NCI-H1694 (cell line): ENCODE measurements at regions not wholly inside any gene's neighbourhood (a gene's known extent, or its start where the extent isn't known, plus 50 kb on each side); places are given as distances from the start of the nearest gene placed in this dataset.
"Not testable (repeated sequence)": the region's sequence is repeated elsewhere in the genome, so short reads cannot be mapped to it uniquely, and the experiment has no call there.

Source experiments
- DNase-seq: peaks from one replicate; lab custom pipeline; 2025; lab: John Stamatoyannopoulos, UW

DNA sequence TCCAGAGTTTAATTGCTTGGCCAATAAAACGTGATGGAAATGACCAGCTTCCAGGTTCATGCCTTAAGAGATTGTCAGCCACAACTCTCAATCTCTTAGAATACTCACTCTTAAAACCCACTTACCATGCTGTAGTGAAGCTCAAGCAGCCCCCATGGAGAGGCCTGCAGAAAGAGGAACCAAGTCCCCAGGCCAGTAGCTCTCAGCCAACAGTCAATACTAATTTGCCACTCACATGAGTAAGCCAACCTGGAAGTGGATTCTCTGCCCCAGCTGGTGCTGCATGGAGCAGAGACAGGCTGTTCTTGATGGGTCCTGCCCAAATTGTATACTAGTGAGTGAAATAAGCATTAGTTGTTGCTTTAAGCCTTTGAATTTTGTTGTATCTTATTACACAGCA is 155.9 kb downstream of the OXSM start:
- DNase-seq: no peak

DNA sequence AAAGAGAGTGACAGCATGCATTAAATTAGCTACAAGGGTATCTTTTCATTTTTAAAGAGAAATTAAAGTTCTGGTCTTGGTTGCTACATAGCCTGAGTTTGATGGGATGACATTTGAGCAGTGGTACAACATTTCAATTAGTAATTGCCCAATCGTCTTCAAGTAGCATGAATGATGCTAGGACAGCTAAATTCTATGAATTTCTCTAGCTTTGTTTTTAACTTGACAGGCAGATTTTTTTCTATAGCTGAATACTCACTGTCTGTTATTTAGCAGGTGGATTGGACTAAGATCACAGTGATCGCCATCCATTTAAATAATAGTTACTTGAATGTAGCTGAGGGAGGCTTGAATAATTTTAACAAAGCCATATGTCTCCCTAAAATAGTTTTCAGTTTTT is 162.2 kb downstream of the OXSM start:
- no peak for DNase-seq

DNA sequence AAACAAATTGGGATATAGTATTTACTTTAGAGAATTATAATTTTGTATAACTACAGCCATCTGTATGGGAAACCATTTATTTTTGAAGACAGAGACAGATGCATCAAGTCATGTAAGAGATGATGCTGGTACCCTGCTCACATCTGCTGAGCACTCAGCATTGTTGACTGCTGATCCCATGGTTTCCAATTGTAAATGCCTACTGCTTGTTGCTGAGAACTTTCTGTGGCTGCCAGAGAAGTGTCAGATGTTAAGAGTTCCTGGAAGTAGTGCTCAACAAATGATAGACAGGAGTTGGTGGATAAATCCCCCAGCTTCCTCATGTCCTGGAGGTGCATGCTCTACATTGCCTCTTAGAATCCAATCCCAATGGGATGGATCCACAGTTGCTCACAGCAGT is 167.1 kb downstream of the OXSM start:
- DNase-seq: no peak

DNA sequence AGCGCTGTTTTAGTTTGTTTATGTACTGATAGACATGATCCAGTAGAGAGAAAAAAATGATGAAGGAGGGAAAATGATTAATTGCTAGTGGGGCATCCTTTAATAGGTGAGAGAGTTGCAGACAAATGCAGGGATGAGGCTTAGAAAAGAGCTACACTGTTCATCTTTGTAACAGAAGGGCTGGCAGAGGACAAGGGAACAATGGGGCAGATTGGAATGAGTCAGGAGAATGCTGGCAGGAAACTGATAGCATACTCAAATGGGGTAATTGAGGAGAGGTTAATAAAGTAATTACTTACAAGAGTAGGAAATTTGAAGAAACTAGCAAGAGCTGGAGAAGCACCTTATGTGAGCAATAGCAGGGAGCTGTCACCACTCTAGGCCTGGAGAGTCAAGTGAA is 170.9 kb downstream of the OXSM start:
- DNase-seq: no peak

DNA sequence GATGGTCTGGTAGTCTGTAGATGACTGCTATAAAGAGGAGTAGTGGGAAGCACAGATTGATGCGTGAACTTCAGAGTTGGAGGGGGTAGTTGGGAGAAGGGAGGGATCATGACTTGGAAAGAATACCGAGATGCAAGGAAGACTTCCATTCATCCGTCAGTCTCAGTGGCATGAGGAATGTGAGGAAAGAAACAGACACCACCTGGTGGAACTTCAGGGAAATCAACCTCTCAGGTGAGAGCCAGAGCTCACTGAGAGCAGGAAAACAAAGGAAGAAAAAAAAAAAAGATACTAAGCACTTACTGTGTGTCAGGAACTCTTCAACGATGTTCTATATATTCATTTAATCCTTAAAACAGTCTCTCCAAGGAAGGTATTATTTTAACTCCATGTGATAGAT is 172.4 kb downstream of the OXSM start:
- no peak for DNase-seq

DNA sequence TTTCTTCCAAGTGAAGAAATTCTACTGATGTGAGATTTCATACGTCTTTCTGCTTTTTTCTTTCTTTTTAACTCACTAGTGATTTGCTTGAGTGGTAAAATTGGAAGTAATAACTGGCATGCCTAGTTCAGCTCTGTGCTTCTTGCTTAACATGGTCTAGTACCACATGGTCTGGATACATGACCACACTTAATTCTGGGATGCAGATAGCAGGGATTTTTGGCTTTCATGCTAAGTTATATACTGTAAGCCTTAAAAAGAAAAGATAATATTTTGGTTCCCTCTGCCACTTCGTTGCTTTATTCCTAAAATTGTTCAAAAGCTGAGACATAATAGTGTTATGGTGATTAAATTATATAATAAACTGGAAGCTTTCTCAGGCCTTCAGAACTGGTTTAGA is 174.3 kb downstream of the OXSM start:
- no peak for DNase-seq

DNA sequence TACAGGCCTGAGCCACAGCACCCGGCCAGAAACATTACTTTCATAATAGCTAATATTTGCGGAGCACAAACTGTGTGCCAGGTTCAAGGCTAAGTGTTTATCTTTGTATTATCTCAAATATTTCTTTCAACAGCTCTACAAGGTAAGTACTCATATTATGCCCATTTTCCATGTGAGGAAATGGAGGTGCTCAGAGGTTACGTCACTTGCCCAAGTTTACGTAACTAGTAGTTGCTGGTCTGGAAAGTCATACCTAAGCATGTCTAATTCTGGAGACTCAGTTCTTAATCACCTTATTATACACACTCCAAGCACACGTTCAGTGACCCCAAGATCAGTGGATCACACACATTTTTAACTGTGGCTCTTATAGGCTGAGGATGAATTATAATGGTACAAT is 177.5 kb downstream of the OXSM start:
- no peak for DNase-seq

DNA sequence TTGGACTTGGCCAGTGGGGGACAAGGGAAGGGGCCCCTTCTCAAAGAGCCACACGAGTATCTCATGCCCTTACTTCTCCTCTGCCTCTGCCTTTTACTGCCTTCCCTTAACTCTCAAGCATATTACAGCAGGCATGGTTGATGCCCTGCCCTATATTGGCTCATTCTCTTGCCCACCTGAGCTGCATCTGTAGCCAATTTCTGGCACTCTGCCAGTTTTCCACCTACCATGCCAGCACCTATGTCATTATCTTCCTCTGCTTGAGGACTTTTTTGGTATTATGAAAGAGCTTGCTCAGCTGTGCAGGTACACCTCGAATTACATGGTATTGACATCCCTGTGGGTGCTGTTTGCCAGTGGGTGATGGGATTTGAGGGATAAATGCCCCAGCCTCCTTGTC is 181.8 kb downstream of the OXSM start:
- DNase-seq: no peak

DNA sequence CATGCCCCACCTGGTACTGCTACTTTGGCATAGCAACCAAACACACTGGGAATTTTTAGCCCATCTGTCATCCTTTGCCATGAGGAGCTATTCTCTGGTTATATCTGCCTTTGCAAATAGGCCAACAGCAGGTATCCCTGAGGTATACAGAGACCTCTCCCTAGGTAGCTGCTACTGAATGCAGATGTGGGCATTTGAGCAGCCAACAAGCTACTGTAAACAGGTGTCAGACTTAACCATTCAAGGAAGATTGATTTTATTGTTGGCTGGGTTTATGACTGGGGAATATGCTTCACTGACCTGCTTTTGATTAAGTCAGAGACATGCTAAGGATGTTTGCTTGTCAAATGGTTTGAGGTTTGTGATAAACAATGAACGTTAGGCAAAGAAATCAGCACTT is 183.2 kb downstream of the OXSM start:
- DNase-seq: peak; percentile 11

DNA sequence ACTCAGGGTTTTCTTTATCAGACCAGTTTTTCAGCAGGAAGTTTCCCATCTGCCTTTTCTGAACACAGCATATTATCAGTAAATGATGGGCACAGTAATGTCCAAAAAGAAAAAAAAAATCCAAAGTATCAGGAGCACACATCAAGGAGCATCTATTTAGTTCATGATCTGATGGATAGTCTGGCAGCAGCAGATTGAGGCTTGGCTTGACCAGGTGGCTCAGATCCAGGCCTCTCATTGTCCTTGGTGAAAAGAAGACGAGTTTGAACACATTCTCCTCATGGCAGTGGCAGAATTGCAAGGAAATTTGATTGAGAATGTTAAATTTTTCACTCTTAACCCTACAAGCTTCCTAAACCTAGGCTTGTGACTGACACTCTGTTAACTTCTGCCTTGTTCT is 192.9 kb downstream of the OXSM start:
- no peak for DNase-seq

DNA sequence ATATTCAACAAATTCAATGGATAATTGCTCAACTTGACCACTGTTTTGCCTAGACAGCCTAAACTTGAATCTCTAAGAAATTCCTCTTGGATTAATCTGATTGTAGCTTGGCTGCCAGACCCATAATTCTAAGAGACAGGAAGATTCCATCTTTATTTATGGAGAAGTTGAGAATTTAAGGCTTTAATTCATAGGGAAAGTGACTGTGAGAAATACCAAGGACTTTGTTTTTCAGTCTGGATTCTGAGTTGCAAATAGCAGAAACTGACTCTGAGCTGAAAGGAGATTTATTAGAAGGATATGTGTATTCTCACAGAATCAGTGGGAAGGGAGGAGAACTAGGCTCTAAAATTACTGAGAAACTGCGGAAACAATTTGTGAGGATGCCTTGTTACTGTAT is 195.7 kb downstream of the OXSM start:
- DNase-seq: no peak

DNA sequence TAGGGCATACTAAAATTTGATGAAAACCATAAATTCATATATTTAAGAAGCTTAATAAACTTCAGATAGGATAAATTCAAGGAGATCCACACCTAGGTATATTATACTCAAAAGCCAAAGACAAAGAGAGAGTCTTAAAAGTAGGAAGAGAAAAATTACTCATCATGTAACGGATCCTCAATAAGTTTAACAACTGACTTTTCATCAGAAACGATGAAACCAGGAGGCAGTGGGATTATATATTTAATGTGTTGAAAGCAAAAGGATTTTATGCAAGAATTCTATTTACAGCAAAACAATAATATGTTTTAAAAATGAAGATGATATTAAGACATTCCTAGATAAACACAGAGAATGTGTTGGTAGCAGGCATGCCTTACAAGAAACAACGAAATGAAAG is 202.7 kb downstream of the OXSM start:
- DNase-seq: no peak

DNA sequence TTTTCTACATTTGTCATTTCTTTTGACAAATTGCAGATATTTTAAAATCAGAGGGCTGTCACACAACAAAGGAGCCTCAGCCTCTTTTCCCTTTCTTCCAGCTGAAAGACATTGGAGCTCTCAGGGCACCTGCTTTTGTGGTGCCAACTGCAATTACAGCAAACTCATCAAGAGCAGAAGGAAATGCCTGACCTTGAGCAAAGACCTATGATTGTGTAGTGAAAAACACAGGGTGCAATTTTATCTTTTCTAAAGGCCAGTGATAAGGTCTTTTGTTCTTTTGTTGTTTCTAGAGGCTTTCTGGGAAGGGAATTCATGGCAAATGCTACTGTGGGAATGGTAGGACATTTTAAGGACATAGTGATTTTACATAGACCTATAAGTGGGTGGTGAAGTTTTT is 214.3 kb downstream of the OXSM start:
- DNase-seq: no peak

DNA sequence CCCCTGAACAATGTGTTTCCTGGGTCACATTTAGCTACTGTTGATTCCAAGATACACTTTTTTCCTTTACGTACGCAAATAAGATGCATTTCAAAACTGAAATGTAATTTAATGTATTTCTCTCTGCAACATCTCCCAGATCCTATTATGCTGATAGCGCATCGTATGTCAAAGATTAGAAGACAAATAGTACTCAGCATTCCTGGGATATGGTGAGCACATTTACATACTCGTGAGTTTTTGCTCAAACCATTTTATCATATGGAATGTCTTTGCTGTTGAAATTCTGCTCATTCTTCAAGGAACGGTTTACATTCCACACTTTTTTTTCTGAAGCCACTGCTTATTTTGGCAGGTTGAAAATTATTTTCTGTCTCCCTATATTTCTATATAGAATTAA is 221.4 kb downstream of the OXSM start:
- no peak for DNase-seq

DNA sequence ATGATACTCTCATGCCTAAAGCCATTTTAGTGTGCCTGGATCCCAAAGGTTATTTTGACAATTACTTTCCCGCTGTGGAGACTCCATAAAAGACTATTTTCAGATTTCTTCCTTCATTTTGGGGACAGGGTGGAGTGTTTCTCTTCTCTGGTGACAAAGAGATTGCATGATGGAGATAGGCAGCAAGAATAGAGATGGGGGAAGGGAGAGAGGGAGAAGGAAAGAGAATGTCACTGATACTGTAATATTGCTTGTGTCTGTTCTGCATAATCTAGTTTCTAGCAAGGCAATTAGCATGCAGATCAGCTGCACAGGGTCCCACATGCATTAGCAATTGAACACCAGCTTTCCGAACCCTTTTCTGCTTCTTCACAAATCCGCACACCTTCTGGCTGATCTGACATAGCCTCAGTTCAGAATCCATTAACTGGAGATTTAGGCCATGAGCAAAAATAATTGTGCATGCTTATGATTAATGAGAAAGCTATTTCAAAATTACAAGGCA is 222.4 kb downstream of the OXSM start:
- no peak for DNase-seq

DNA sequence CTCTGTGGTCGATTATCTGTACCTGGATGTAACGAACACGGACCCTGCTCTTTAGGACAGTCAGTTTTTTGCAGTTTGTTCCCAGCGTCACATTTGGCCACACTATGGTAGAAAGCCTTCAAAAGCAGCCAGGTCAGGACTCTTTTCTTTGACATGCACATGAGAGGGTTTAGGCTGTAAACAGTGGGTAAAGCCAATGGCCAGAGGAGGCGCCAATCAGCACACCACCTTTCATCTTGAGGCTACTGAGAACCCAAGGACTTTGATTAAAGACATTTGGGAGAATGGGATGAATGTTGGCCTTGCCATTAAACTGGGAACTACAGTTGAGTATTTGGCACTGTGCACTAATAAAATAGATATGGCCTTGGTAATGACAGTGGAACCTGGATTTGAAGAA is 225.9 kb downstream of the OXSM start:
- no peak for DNase-seq

DNA sequence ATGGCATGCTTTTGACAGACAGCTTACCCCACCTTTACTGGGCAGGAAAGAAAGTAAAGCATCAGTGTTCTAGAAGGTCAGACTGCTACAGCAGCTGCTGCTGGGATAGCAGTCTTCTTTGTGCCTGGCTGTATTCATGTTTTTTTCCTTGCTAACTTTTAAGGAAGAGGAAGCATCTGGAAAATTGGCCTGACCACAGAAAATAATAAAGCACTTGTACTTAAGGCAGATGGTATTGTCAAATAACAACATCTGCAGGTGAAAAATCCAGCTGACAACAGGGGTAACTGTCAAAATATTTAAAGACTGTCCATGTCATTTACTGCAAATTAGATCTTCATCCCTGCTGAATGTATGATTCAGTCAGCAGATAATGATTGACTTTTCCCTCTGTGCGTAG is 229.0 kb downstream of the OXSM start:
- no peak for DNase-seq

DNA sequence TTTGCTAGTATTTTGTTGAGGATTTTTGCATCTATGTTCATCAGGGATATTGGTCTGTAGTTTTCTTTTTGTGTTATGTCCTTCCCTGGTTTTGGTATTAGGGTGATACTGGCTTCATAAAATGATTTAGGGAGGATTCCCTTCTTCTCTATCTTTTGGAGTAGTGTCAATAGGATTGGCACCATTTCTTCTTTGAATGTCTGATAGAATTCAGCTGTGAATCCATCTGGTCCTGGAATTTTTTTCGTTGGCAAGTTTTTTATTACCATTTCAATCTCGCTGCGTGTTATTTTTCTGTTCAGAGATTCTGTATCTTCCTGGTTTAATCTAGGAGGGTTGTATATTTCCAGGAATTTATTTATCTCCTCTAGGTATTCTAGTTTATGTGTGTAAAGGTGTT is 234.3 kb downstream of the OXSM start:
- not testable (repeated sequence) for DNase-seq

DNA sequence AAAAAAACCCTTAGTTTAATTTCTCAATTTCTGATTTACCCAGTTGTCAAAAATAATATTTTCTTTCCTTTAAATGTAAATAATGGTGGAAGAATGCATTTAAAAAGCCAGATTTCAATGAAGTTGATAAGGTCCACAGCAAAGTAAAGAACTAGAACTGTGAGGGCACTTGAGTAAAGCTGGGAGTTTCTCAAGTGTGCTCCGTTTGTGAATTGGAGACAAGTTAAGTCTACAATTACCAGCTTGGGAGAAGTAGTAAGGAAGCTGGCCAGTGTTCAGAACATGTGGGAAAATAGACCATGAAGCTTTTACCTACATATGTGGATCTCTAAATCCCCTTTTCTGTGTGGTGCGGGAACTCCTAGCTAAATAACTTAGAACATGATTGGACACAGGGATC is 239.4 kb downstream of the OXSM start:
- DNase-seq: no peak

DNA sequence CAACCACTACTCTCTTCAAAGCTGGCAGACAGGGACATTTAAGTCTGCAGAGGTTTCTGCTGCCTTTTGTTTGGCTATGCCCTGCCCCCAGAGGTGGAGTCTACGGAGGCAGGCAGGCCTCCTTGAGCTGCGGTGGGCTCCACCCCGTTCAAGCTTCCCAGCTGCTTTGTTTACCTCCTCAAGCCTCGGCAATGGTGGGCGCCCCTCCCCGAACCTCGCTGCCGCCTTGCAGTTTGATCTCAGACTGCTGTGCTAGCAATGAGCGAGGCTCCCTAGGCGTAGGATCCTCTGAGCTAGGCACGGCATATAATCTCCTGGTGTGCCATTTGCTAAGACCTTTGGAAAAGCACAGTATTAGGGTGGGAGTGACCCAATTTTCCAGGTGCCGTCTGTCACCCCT is 252.2 kb downstream of the OXSM start:
- DNase-seq: not testable (repeated sequence)

DNA sequence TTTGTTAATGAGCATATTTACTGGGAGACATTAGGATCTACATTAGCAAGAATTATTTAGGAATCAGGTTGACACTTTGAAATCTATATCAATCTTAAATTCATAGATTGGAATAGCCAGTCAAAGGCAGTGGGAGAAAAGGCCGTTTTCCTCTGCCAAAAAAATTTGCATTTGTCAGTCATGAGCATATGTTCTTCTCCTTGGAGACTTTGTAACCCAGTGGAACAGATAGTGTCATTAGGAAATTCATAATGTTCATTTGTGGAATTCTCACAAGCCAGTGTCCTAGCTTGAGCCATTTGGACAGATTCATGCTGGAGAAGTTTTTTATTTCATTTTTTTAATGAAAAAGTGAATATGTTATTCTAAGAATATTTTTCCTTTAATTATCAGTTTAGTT is 260.1 kb downstream of the OXSM start:
- no peak for DNase-seq

DNA sequence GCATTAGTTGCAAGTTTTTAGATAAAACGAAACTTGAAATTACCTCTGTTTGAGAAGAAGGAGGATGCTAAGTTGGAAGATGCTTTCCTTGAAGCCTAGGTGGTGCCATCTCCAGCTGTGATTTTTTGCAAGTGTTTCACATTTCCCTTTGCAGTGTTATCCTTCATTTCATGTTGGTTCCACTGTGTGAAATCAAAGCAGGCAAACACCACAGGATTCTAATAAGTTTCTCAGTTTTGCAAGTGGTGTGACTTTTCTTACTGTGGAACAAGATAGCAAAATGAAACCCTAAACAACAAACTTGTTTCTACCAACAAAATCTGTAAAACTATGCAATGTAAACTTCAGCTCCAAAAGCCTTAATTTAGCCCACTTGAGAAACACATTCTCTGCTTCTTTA is 260.9 kb downstream of the OXSM start:
- no peak for DNase-seq

DNA sequence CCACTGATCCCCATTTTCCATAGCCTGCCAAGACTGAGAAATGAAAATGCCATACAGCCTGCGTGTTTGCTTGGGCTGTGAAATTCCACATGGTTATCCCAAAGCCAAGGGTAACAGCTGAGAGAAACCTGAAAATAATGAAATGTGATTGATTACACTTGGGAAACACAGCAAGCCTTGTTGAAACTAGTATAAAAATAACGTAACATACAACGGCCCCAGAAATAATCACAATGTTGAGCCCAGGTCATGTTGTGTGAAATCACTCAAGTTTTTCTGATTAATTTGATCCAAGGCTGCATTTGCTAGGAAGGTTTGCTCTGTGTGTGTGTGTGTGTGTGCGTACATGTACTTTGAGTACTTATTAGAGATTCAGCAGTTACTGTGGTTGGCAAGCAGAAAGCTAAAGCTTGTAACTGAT is 269.0 kb downstream of the OXSM start:
- DNase-seq: no peak

DNA sequence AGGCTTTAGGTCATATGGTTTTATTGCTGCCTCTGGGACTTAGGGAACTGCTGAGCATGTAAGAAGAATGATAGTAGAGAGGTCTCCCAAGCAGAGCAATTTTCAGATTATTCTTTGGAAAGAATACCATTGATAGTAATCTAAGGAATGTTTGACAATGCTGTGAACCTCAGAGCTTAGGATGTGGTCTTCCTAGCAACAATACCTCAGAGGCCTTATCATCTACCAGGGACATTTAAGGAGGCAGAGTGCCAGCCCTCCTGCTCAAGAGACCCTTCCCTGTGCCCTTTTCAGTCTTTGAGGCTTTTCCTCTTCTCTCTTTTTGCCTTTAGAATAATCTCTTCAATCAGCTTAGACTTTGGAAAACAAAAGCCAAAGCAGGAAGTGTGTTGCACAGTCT is 272.1 kb downstream of the OXSM start:
- DNase-seq: no peak

DNA sequence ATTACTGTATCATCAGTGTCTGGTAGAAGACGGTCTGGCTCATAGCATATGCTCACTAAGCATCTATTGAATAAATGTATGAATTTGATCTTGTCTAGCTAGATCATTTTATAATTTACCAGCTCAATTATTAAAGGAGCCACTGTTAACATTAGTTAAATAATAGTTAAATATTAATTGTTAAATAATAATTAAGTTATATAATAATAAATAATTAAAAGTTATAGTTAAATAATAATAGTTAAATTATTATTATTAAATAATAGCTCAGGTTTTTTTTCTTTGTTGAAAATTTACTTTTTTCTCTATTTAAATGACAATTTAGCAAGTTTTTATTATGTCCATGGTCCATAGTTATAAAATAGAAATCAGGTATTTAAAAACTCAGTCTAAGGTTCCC is 274.4 kb downstream of the OXSM start:
- DNase-seq: no peak
